Spleen (tissue), 11 donors: ENCODE measurements at regions not wholly inside any gene's neighbourhood (a gene's known extent, or its start where the extent isn't known, plus 50 kb on each side); places are given as distances from the start of the nearest gene placed in this dataset.
"Not testable (repeated sequence)": the region's sequence is repeated elsewhere in the genome, so short reads cannot be mapped to it uniquely, and the experiment has no call there.

Experiments used
- DNase-seq: peaks from one replicate; pipeline ENCODE4 v3.0.0-alpha.2; 2020
- H3K27ac ChIP-seq, 8 donors: fragments of 200-600 bp; sonication (generic) in 7 of 8; 1 replicate in 4 of 8; 2 replicates in 4 of 8; pipeline versions ENCODE4 v1.5.0 to v1.8.0; 2016 to 2021; ENCODE audit warnings: inconsistent platforms in 4 of 8, mild to moderate bottlenecking in 4 of 8, moderate library complexity in 1 of 8
- H3K27me3 ChIP-seq, 7 donors: fragments of 200-600 bp; sonication (generic) in 6 of 7; replicated peaks in 1 of 7; 1 replicate in 4 of 7; 2 replicates in 3 of 7; pipeline versions ENCODE4 v1.5.0 to v1.8.0; 2016 to 2021; ENCODE audit warnings: inconsistent platforms in 3 of 7, mild to moderate bottlenecking in 1 of 7
- H3K36me3 ChIP-seq, 6 donors: fragments of 200-600 bp; sonication (generic) in 5 of 6; 1 replicate in 4 of 6; 2 replicates in 2 of 6; pipeline versions ENCODE4 v1.5.0 to v1.8.0; 2016 to 2021; ENCODE audit warnings: inconsistent platforms in 2 of 6
- H3K4me1 ChIP-seq, 6 donors: fragments of 200-600 bp; sonication (generic) in 5 of 6; 1 replicate in 3 of 6; 2 replicates in 3 of 6; pipeline versions ENCODE4 v1.5.0 to v1.8.0; 2016 to 2021; ENCODE audit warnings: inconsistent platforms in 3 of 6
- H3K4me3 ChIP-seq, 8 donors: fragments of 200-600 bp; sonication (generic) in 7 of 8; 1 replicate in 4 of 8; 2 replicates in 4 of 8; pipeline versions ENCODE4 v1.5.0 to v1.8.0; 2016 to 2021; ENCODE audit warnings: inconsistent platforms in 4 of 8, mild to moderate bottlenecking in 4 of 8, moderate library complexity in 2 of 8
- H3K9me3 ChIP-seq, 8 donors: fragments of 200-600 bp; sonication (generic) in 7 of 8; 1 replicate in 4 of 8; 2 replicates in 4 of 8; pipeline versions ENCODE4 v1.5.0 to v1.8.0; 2016 to 2021; ENCODE audit warnings: inconsistent platforms in 4 of 8
- POLR2A ChIP-seq, 3 donors: fragments of 450-650 bp; IDR thresholded peaks; one replicate each; pipeline ENCODE4 v1.5.1; 2017; ENCODE audit warnings: antibody characterized with exemption in 3 of 3, mild to moderate bottlenecking in 1 of 3
- POLR2AphosphoS5 ChIP-seq, 3 donors: sonication (generic); formaldehyde crosslinking; IDR thresholded peaks; one replicate each; pipeline ENCODE4 v1.5.1; 2017; ENCODE audit warnings: antibody characterized with exemption in 3 of 3
- WGBS, 5 donors: extraction: QIAGEN DNeasy Blood & Tissue Kit in 3 of 5; methylation state at CpG; one replicate each; pipeline versions ENCODE4 v1.1.5 to v1.1.7; 2013 to 2018; 5-methylcytosine and 5-hydroxymethylcytosine counted together
- intact Hi-C: fragments of 100-400 bp; cut with DNase I; formaldehyde crosslinking; loops from one replicate; pipeline ENCODE4 v1.15.0; 2023; ENCODE audit warnings: low total_unique reads
- microRNA-seq, 3 donors: library from miRNA; unstranded; fragments of <30 nt; microRNA quantifications; one replicate each; pipeline versions ENCODE4 to v1.1.0, GENCODE V29; 2019 to 2020
- small RNA-seq, 4 donors: library from RNA; depleted of rRNA; stranded (forward); fragments of <200 nt; gene quantifications; one replicate each; pipeline ENCODE3, GENCODE V24; 2016
- TF ChIP-seq, protein P1 (sequence below), 11 experiments: fragments of 200-600 bp in 7 of 11; fragments of 450-650 bp in 4 of 11; sonication (generic) in 4 of 11; IDR thresholded peaks in 8 of 11; conservative IDR thresholded peaks in 3 of 11; 1 replicate in 7 of 11; 2 replicates in 4 of 11; pipeline versions ENCODE4 v1.4.0 to v1.8.0; 2016 to 2021; ENCODE audit warnings: antibody characterized with exemption in 11 of 11, inconsistent platforms in 4 of 11, mild to moderate bottlenecking in 1 of 11
- donor health status: healthy with polysubstance abuse.
- donor health status: DM: no; HTN: no; CAD: no; lungs with moderate emphysema.
- donor health status: DM: no; HTN: no; CAD: no.
- donor health status: Bipolar disorder and iron deficiency.
- donor health status: healthy.
- donor health status: DM: no; HTN: no; CAD: no.
- donor health status: DM: yes; HTN: yes; CAD: no.

- TF ChIP-seq POLR2A (IDR thresholded peaks at IDR 0.05) (no peak), POLR2AphosphoS5 (IDR thresholded peaks at IDR 0.05) (no peak)
- TF ChIP-seq, protein P1, sequence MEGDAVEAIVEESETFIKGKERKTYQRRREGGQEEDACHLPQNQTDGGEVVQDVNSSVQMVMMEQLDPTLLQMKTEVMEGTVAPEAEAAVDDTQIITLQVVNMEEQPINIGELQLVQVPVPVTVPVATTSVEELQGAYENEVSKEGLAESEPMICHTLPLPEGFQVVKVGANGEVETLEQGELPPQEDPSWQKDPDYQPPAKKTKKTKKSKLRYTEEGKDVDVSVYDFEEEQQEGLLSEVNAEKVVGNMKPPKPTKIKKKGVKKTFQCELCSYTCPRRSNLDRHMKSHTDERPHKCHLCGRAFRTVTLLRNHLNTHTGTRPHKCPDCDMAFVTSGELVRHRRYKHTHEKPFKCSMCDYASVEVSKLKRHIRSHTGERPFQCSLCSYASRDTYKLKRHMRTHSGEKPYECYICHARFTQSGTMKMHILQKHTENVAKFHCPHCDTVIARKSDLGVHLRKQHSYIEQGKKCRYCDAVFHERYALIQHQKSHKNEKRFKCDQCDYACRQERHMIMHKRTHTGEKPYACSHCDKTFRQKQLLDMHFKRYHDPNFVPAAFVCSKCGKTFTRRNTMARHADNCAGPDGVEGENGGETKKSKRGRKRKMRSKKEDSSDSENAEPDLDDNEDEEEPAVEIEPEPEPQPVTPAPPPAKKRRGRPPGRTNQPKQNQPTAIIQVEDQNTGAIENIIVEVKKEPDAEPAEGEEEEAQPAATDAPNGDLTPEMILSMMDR (IDR thresholded peaks at IDR 0.05 in 8 of 11, conservative IDR thresholded peaks at IDR 0.05 in 3 of 11), result no peak
- 88 to 93% (median 90%) methylated on average over 7 to 11 of the region's 11 CpGs for WGBS, 5 donors
- no peak overlapping the region for H3K4me3 ChIP-seq
- H3K36me3 ChIP-seq, result no peaks in the 10 kb centered on the region
- H3K27me3 ChIP-seq, result no peaks in the 10 kb centered on the region
- H3K27ac ChIP-seq, result no peak overlapping the region
- H3K9me3 ChIP-seq, result peaks cover 0 to 3% (median 0%) of the 10 kb centered on the region in 8 donors
- intact Hi-C loops, result no loop called here
- H3K4me1 ChIP-seq, result peaks cover 0 to 7% (median 0%) of the 10 kb centered on the region in 6 donors
- DNase-seq, result no peak
These were observed 71.7 kb upstream of the DRD5 start for GRCh38 chr4:9709724-9710123.

DNA sequence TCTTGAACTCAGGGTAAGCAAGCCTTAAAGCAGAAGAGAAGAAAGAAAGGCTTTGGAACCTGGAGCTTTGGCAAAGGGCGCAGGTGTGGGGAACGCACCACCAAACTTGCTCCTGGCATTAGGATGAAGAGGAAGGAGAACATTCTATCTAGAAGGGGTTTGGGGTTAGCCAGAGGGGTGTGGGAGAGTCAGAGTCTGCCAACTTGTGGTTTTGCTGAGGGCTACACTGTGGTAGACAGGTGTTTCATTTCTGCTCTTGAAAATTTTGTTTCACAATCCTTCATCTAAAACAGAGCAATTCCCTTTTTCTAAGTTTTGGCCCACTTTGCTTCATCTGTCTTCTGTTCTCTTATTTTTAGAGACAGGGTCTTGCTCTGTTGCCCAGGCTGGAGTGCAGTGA, 66.2 kb upstream of the DRD5 start:
- H3K4me3 ChIP-seq, H3K27me3 ChIP-seq, intact Hi-C loops, H3K27ac ChIP-seq, H3K4me1 ChIP-seq, H3K36me3 ChIP-seq, DNase-seq, H3K9me3 ChIP-seq: not testable (repeated sequence)
- 72 to 87% (median 77%) methylated on average over 2 of the region's 2 CpGs for WGBS, 5 donors

DNA sequence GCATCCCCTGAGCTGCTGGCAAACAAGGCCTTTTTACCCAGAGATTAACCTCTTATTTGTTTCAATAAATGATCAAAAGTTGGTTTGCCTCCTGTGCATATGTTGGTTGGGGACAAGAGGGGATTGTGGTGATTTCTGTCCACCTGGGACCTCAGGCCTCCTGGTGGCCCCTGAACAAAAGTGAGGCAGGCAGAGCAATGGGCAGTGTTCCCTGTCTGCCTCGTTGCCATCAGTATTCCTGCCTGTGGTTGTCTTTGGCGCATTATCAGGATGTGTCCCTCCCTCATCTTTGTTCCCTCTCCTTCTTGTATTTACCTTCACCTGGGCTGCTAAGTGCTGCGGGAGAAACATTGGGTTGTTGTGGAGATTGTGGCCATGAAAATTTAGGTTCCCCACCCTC, 65.3 kb upstream of the DRD5 start:
- Histone ChIP-seq H3K27ac (no peak overlapping the region), H3K27me3 (no peaks in the 10 kb centered on the region), H3K9me3 (peaks cover 0 to 3% (median 0%) of the 10 kb centered on the region in 8 donors), H3K36me3 (no peaks in the 10 kb centered on the region), H3K4me3 (no peak overlapping the region), H3K4me1 (no peaks in the 10 kb centered on the region)
- no peak for DNase-seq
- TF ChIP-seq, protein P1 (IDR thresholded peaks at IDR 0.05 in 8 of 11, conservative IDR thresholded peaks at IDR 0.05 in 3 of 11), result no peak
- no peak for TF ChIP-seq POLR2A (IDR thresholded peaks at IDR 0.05)
- no peak for TF ChIP-seq POLR2AphosphoS5 (IDR thresholded peaks at IDR 0.05)
- intact Hi-C loops, result no loop called here
- WGBS, 5 donors, result 49 to 84% (median 53%) methylated on average over 3 of the region's 3 CpGs

- H3K4me3 ChIP-seq, intact Hi-C loops, H3K9me3 ChIP-seq, H3K27me3 ChIP-seq, H3K4me1 ChIP-seq, DNase-seq, H3K27ac ChIP-seq, H3K36me3 ChIP-seq: not testable (repeated sequence)
- 15 to 42% (median 35%) methylated on average over 1 of the region's 1 CpG for WGBS, 5 donors
These were observed 63.0 kb upstream of the DRD5 start for GRCh38 chr4:9718246-9718939.

DNA sequence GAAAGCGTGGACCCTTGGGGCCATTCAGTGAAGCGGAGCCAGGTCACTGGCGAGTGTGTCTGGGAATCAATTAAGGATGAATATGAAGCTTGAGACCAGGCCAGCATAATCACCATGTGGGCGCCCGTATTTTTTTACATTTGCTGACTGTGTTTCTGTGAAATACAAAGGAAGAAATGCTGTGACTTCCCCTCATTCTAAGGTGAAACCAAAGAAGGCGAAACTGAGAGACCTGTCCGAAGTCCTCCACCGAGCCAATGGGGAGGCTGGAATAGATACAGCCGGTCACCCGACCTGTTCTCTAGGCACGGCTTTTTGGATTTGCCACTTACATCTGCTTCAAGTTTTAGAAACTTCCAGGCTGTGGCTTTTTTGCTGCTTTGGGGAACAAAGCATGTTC, 59.3 kb upstream of the DRD5 start:
- H3K4me1 ChIP-seq, H3K9me3 ChIP-seq, intact Hi-C loops, H3K36me3 ChIP-seq, H3K4me3 ChIP-seq, H3K27ac ChIP-seq, DNase-seq, H3K27me3 ChIP-seq: not testable (repeated sequence)
- 85 to 93% (median 88%) methylated on average over 11 of the region's 11 CpGs for WGBS, 5 donors

Small RNA genes in the stretch of these regions (microRNA-seq; reads per million reads assigned to microRNA genes)
- 0 reads per million in 3 donors for gene MIR548I2

Small RNA genes in the stretch of these regions (small RNA-seq; reads per million reads assigned to genes)
- 0 reads per million in 4 donors for gene MIR548I2
- gene RF00017, result 0 reads per million in 4 donors
- gene SNRPCP13, result 0 reads per million in 4 donors
